SK-N-SH (cell line): ENCODE measurements at regions not wholly inside any gene's neighbourhood (a gene's known extent, or its start where the extent isn't known, plus 50 kb on each side); places are given as distances from the start of the nearest gene placed in this dataset.

ENCODE experiments used
- CTCF ChIA-PET: fragments of 300-600, 350-600 bp; formaldehyde crosslinking; extraction: SDS; loops from one replicate; lab custom pipeline; 2021; lab: Yijun Ruan, JAX
- POLR2A ChIA-PET: fragments of 350-600 bp; sonication (Branson Sonifier 250); formaldehyde crosslinking; extraction: SDS; loops from one replicate; lab custom pipeline; 2020; ENCODE audit warnings: antibody characterized with exemption, inconsistent platforms; lab: Yijun Ruan, JAX
- DNase-seq: peaks from one replicate; pipeline ENCODE4 v3.0.0; 2012
- H2AFZ ChIP-seq: fragments of 200-600 bp; sonication (generic); 2 replicates; pipeline ENCODE4 v1.8.1; 2016; ENCODE audit warnings: antibody characterized with exemption, mild to moderate bottlenecking, low read depth
- H3F3A ChIP-seq: fragments of 200-600 bp; sonication (generic); replicated peaks from 2 replicates; pipeline ENCODE3; 2016; ENCODE audit warnings: antibody characterized with exemption, mild to moderate bottlenecking; ENCODE audit not compliant: insufficient read depth
- H3K27ac ChIP-seq, 2 experiments: fragments of 200-500 bp in 1 of 2; fragments of 200-600 bp in 1 of 2; sonication (Bioruptor generic) in 1 of 2; sonication (generic), shearing (Covaris generic) in 1 of 2; 2 replicates each; pipeline versions ENCODE4 v1.5.1 to v1.6.1; 2014 to 2016; ENCODE audit warnings: low read depth in 2 of 2, inconsistent platforms in 1 of 2, low read length in 1 of 2, mild to moderate bottlenecking in 1 of 2, mixed read lengths in 1 of 2
- H3K27me3 ChIP-seq: fragments of 200-600 bp; sonication (generic), shearing (Covaris generic); 2 replicates; pipeline ENCODE4 v1.6.1; 2016; ENCODE audit warnings: mixed run types; ENCODE audit not compliant: insufficient read depth
- H3K36me3 ChIP-seq, 2 experiments: fragments of 200-500 bp in 1 of 2; fragments of 200-600 bp in 1 of 2; sonication (Bioruptor generic) in 1 of 2; sonication (generic) in 1 of 2; replicated peaks in 1 of 2; 2 replicates each; pipeline versions ENCODE3 to v1.5.1; 2014 to 2016; ENCODE audit warnings: low read length in 1 of 2, mild to moderate bottlenecking in 1 of 2; ENCODE audit not compliant: insufficient read depth in 2 of 2, control insufficient read depth in 1 of 2
- H3K4me1 ChIP-seq, 2 experiments: fragments of 200-500 bp in 1 of 2; fragments of 200-600 bp in 1 of 2; sonication (Bioruptor generic) in 1 of 2; sonication (generic), shearing (Covaris generic) in 1 of 2; 2 replicates each; pipeline versions ENCODE4 v1.5.1 to v1.6.1; 2014 to 2016; ENCODE audit warnings: low read depth in 1 of 2, low read length in 1 of 2, mixed run types in 1 of 2; ENCODE audit not compliant: insufficient read depth in 2 of 2, control insufficient read depth in 1 of 2
- H3K4me2 ChIP-seq: fragments of 200-600 bp; sonication (generic), shearing (Covaris generic); 2 replicates; pipeline ENCODE4 v1.6.1; 2017; ENCODE audit warnings: mixed run types
- H3K4me3 ChIP-seq, 2 experiments: fragments of 200-500 bp in 1 of 2; fragments of 200-600 bp in 1 of 2; sonication (Bioruptor generic) in 1 of 2; sonication (generic), shearing (Covaris generic) in 1 of 2; 2 replicates each; pipeline versions ENCODE4 v1.5.1 to v1.8.1; 2014 to 2016; ENCODE audit warnings: low read depth in 2 of 2, inconsistent platforms in 1 of 2, low read length in 1 of 2, mild to moderate bottlenecking in 1 of 2, mixed read lengths in 1 of 2, moderate library complexity in 1 of 2
- H3K79me2 ChIP-seq: fragments of 200-600 bp; sonication (generic); 2 replicates; pipeline ENCODE4 v1.8.1; 2017; ENCODE audit warnings: mild to moderate bottlenecking; ENCODE audit not compliant: insufficient read depth
- H3K9ac ChIP-seq: fragments of 200-600 bp; sonication (generic); 2 replicates; pipeline ENCODE4 v1.6.1; 2017; ENCODE audit warnings: mixed run types
- H3K9me2 ChIP-seq: fragments of 200-600 bp; sonication (generic); 2 replicates; pipeline ENCODE4 v1.6.1; 2017; ENCODE audit warnings: mixed run types
- H3K9me3 ChIP-seq: fragments of 200-600 bp; sonication (generic); 2 replicates; pipeline ENCODE4 v1.6.1; 2017; ENCODE audit warnings: mixed run types, mild to moderate bottlenecking, moderate library complexity
- H4K20me1 ChIP-seq: fragments of 200-600 bp; sonication (generic); 2 replicates; pipeline ENCODE4 v1.6.1; 2017; ENCODE audit warnings: mild to moderate bottlenecking, mixed run types; ENCODE audit not compliant: insufficient read depth
- EZH2phosphoT487 ChIP-seq: fragments of 200-600 bp; sonication (generic); IDR thresholded peaks from 2 replicates; pipeline ENCODE4 v1.6.1; 2017; ENCODE audit warnings: low read depth, mixed run types, mild to moderate bottlenecking, antibody characterized with exemption, moderate library complexity, borderline replicate concordance
- FOSL2 ChIP-seq: IDR thresholded peaks from 2 replicates; pipeline ENCODE4 v1.4.0; 2012; ENCODE audit warnings: low read depth, mild to moderate bottlenecking, moderate library complexity, borderline replicate concordance
- FOXM1 ChIP-seq: IDR thresholded peaks from 2 replicates; pipeline ENCODE4 v1.4.0; 2012; ENCODE audit warnings: low read depth, mild to moderate bottlenecking
- GABPA ChIP-seq: IDR thresholded peaks from 2 replicates; pipeline ENCODE4 v1.4.0; 2012; ENCODE audit warnings: low read depth, mild to moderate bottlenecking
- GATA2 ChIP-seq: sonication (generic); formaldehyde crosslinking; IDR thresholded peaks from 2 replicates; pipeline ENCODE4 v1.5.0; 2020; ENCODE audit warnings: mild to moderate bottlenecking, missing genetic modification reagents
- IRF3 ChIP-seq: fragments of 150-350 bp; IDR thresholded peaks from 2 replicates; pipeline ENCODE4 v1.6.1; 2016; ENCODE audit warnings: mild to moderate bottlenecking, low read depth, low read length
- JUND ChIP-seq: IDR thresholded peaks from 2 replicates; pipeline ENCODE4 v1.4.0; 2012
- MAX ChIP-seq: IDR thresholded peaks from 2 replicates; pipeline ENCODE4 v1.4.0; 2012; ENCODE audit warnings: low read depth
- MXI1 ChIP-seq: IDR thresholded peaks from 2 replicates; pipeline ENCODE4 v1.6.1; 2012; ENCODE audit warnings: mild to moderate bottlenecking, low read depth, low read length, improper control_type of control experiment
- POLR2AphosphoS5 ChIP-seq: IDR thresholded peaks from 2 replicates; pipeline ENCODE4 v1.6.1; 2012; ENCODE audit warnings: low read depth, low read length
- RAD21 ChIP-seq: IDR thresholded peaks from 2 replicates; pipeline ENCODE4 v1.6.1; 2012; ENCODE audit warnings: mild to moderate bottlenecking, low read length
- RCOR1 ChIP-seq: fragments of 150-350 bp; IDR thresholded peaks from 2 replicates; pipeline ENCODE4 v1.6.1; 2017; ENCODE audit warnings: antibody characterized with exemption, low read length
- REST ChIP-seq: IDR thresholded peaks from 2 replicates; pipeline ENCODE4 v1.6.1; 2012; ENCODE audit warnings: mild to moderate bottlenecking, low read depth, low read length, moderate library complexity
- RFX5 ChIP-seq: IDR thresholded peaks from 2 replicates; pipeline ENCODE4 v1.6.1; 2012; ENCODE audit warnings: mild to moderate bottlenecking, improper control_type of control experiment, low read length
- RXRA ChIP-seq: IDR thresholded peaks from 2 replicates; pipeline ENCODE4 v1.4.0; 2012; ENCODE audit warnings: low read depth, mild to moderate bottlenecking, borderline replicate concordance
- TAF1 ChIP-seq: IDR thresholded peaks from 2 replicates; pipeline ENCODE4 v1.6.1; 2012; ENCODE audit warnings: low read depth, mild to moderate bottlenecking, low read length, moderate library complexity, borderline replicate concordance
- TCF12 ChIP-seq: IDR thresholded peaks from 2 replicates; pipeline ENCODE4 v1.4.0; 2012
- TEAD4 ChIP-seq: IDR thresholded peaks from 2 replicates; pipeline ENCODE4 v1.4.0; 2012; ENCODE audit warnings: mild to moderate bottlenecking, borderline replicate concordance; ENCODE audit not compliant: insufficient read depth
- USF2 ChIP-seq: fragments of 150-350 bp; IDR thresholded peaks from 2 replicates; pipeline ENCODE4 v1.6.1; 2017; ENCODE audit warnings: antibody characterized with exemption, low read length, low read depth, borderline replicate concordance
- YY1 ChIP-seq: IDR thresholded peaks from 2 replicates; pipeline ENCODE4 v1.4.0; 2012; ENCODE audit warnings: low read depth, mild to moderate bottlenecking
- ZBTB33 ChIP-seq: IDR thresholded peaks from 2 replicates; pipeline ENCODE4 v1.4.0; 2012; ENCODE audit warnings: low read depth, borderline replicate concordance
- WGBS: methylation state at CpG from one replicate; pipeline ENCODE4 v1.1.6; 2017; ENCODE audit warnings: low lambda C conversion rate; 5-methylcytosine and 5-hydroxymethylcytosine counted together

GRCh38 chr1:218945050-218945449, 228.6 kb upstream of the LYPLAL1 start:
- H3K36me3 ChIP-seq, result no peaks in the 10 kb centered on the region
- no peak for DNase-seq
- peak; percentile 29; the same call in 1 of the 2 replicates for TF ChIP-seq JUND
- TF ChIP-seq TCF12, result no peak
- TF ChIP-seq FOSL2, result 0 out of 2 replicates have a peak, but pooled peaks have one; percentile 37
- H3K27me3 ChIP-seq, result no peaks in the 10 kb centered on the region
- no peaks in the 10 kb centered on the region for H3K4me1 ChIP-seq
- no peaks in the 10 kb centered on the region for H3K79me2 ChIP-seq
- no peaks in the 10 kb centered on the region for H3K9me2 ChIP-seq
- no peaks in the 10 kb centered on the region for H3K9me3 ChIP-seq
- no peaks in the 10 kb centered on the region for H4K20me1 ChIP-seq
- ChIA-PET CTCF (interaction anchor here (1.0 kb wide), 1 partner anchor 10 kb away, joined by 3 read pairs; no protein-coding TSS in a partner anchor), POLR2A (no interaction called here)
- WGBS, result 85% methylated on average over 1 of the region's 1 CpG
- no peak overlapping the region for H2AFZ ChIP-seq
- H3K9ac ChIP-seq, result no peak overlapping the region
- no peak overlapping the region for H3K27ac ChIP-seq
- H3F3A ChIP-seq, result no peaks in the 10 kb centered on the region
- H3K4me2 ChIP-seq, result no peak overlapping the region
- H3K4me3 ChIP-seq, result no peak overlapping the region

GRCh38 chr1:218946147-218946546, 227.5 kb upstream of the LYPLAL1 start:
- H3K9me3 ChIP-seq, result no peaks in the 10 kb centered on the region
- H3K27me3 ChIP-seq, result no peaks in the 10 kb centered on the region
- H3K4me3 ChIP-seq, result no peak overlapping the region
- no peak overlapping the region for H3K9ac ChIP-seq
- no peaks in the 10 kb centered on the region for H3F3A ChIP-seq
- no peaks in the 10 kb centered on the region for H3K9me2 ChIP-seq
- no peaks in the 10 kb centered on the region for H4K20me1 ChIP-seq
- H3K36me3 ChIP-seq, result no peaks in the 10 kb centered on the region
- TF ChIP-seq TEAD4 (no peak), GABPA (no peak), GATA2 (CRISPR knock-in tag) (no peak), USF2 (no peak), TAF1 (no peak), REST (no peak), ZBTB33 (no peak), EZH2phosphoT487 (no peak), IRF3 (no peak), MXI1 (no peak), MAX (no peak), POLR2AphosphoS5 (no peak), FOXM1 (no peak), RAD21 (no peak), RXRA (no peak), YY1 (no peak), TCF12 (no peak), RCOR1 (no peak), RFX5 (no peak)
- H3K4me1 ChIP-seq, result no peaks in the 10 kb centered on the region
- ChIA-PET CTCF (no interaction called here), POLR2A (no interaction called here)
- no peak for DNase-seq
- H2AFZ ChIP-seq, result no peak overlapping the region
- 77% methylated on average over 2 of the region's 2 CpGs for WGBS
- H3K79me2 ChIP-seq, result no peaks in the 10 kb centered on the region
- H3K4me2 ChIP-seq, result no peak overlapping the region
- no peak overlapping the region for H3K27ac ChIP-seq
